GM12874 (cell line): ENCODE measurements at regions not wholly inside any gene's neighbourhood (a gene's known extent, or its start where the extent isn't known, plus 50 kb on each side); places are given as distances from the start of the nearest gene placed in this dataset.

ENCODE experiments used
- TF ChIP-seq, protein P1 (sequence below): IDR thresholded peaks from 2 replicates; pipeline ENCODE4 v1.5.1; 2011; ENCODE audit warnings: low read depth, mild to moderate bottlenecking, control low read depth, low read length, moderate library complexity; ENCODE audit not compliant: insufficient read depth

GRCh38 chr3:102974333-102974732, 539.5 kb downstream of the ZPLD1 start:
- TF ChIP-seq, protein P1, sequence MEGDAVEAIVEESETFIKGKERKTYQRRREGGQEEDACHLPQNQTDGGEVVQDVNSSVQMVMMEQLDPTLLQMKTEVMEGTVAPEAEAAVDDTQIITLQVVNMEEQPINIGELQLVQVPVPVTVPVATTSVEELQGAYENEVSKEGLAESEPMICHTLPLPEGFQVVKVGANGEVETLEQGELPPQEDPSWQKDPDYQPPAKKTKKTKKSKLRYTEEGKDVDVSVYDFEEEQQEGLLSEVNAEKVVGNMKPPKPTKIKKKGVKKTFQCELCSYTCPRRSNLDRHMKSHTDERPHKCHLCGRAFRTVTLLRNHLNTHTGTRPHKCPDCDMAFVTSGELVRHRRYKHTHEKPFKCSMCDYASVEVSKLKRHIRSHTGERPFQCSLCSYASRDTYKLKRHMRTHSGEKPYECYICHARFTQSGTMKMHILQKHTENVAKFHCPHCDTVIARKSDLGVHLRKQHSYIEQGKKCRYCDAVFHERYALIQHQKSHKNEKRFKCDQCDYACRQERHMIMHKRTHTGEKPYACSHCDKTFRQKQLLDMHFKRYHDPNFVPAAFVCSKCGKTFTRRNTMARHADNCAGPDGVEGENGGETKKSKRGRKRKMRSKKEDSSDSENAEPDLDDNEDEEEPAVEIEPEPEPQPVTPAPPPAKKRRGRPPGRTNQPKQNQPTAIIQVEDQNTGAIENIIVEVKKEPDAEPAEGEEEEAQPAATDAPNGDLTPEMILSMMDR = no peak

DNA sequence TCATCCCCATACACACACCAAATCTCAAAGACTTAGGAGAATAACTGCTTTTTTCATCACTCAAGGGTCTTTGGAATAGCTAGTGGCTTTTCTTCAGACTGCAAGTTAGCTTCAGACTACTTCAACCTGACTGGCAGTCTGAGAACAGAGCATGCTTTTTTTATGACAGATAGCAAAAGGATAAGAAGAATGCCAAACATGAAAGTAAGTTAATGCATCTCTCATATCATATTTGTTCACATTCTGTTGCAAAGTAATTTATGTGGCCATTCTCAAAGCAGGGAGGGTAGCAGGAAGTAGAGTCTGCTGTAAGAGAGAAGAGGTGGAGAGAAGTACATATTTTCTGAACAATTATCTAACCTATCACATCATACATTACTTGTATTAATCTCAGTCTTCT, 544.4 kb downstream of the ZPLD1 start:
- TF ChIP-seq, protein P1 = no peak

DNA sequence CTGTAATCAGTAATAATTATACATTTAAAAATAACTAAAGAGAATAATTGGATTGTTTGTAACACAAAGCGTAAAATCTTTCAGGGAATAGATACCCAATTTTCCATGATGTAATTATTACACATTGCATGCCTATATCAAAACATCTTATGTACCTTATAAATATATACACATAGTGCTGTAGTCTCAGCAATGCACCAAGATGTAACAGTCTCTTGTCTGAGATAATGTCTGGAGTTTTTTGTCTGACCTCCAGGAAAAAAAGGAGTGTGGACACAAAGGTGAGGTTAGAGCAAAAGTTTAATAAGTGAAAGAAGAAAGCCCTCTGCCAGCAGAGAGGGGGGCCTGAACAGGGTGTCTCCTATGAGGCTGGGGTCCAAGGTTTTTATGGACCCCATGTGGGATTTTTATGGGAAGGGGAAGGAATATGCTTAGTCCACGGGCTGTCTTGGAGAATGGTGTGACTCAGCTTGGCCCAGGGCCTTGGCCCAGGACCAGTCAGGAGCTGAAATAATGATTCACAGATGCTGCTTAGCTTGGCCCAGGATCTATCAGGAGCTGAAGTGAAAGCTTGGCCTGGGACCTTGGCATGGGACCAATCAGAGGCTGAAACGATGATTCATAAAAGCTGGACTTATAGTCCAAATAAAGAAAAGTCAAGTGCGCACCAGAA, 545.0 kb downstream of the ZPLD1 start:
- TF ChIP-seq, protein P1 = no peak

DNA sequence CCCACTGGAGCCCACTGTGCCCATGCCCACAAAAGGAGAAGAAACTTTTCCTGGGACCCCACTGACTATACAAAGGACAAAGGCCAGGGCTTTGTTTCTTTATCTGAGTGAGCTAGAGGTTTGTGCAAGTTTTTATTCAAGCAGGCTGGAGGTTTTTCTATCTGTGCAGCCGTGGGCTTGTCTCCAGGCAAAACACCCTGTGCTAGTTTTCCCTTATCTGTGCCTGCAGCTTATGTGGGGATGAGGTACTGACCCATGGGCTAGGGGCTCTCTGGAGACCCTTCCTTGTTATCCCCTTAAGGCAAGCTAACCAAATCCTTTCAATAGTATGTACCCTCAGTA, 545.5 kb downstream of the ZPLD1 start:
- TF ChIP-seq, protein P1 = no peak

- TF ChIP-seq, protein P1 = no peak
These were observed 567.8 kb downstream of the ZPLD1 start for GRCh38 chr3:103002425-103003176.

GRCh38 chr3:103006526-103007183, 571.8 kb downstream of the ZPLD1 start:
- TF ChIP-seq, protein P1 = no peak

- TF ChIP-seq, protein P1 = no peak
These were observed 574.8 kb downstream of the ZPLD1 start for GRCh38 chr3:103009609-103010008.
